Dendritic cell treated with granulocyte-macrophage colony-stimulating factor and Interleukin-4, amounts not matched to agents 40 ng/mL and 50 ng/mL, for 4 days (primary cell): ENCODE measurements at regions not wholly inside any gene's neighbourhood (a gene's known extent, or its start where the extent isn't known, plus 50 kb on each side); places are given as distances from the start of the nearest gene placed in this dataset.
"Not testable (repeated sequence)": the region's sequence is repeated elsewhere in the genome, so short reads cannot be mapped to it uniquely, and the experiment has no call there.

ENCODE experiments used
- H3K27ac Mint-ChIP-seq: one replicate; pipeline ENCODE4 v1.8.0; 2022; ENCODE audit warnings: mild to moderate bottlenecking, mixed read lengths
- H3K27me3 Mint-ChIP-seq: one replicate; pipeline ENCODE4 v1.8.0; 2022; ENCODE audit warnings: mild to moderate bottlenecking, mixed read lengths
- H3K36me3 Mint-ChIP-seq: one replicate; pipeline ENCODE4 v1.8.0; 2022; ENCODE audit warnings: low read depth, mixed read lengths
- H3K4me1 Mint-ChIP-seq: one replicate; pipeline ENCODE4 v1.8.0; 2022; ENCODE audit warnings: low read depth, mixed read lengths
- H3K4me3 Mint-ChIP-seq: one replicate; pipeline ENCODE4 v1.8.0; 2022; ENCODE audit warnings: mild to moderate bottlenecking, moderate library complexity, mixed read lengths
- H3K9me3 Mint-ChIP-seq: one replicate; pipeline ENCODE4 v1.8.0; 2022; ENCODE audit warnings: mixed read lengths
- intact Hi-C: fragments of 100-400 bp; cut with micrococcal nuclease; formaldehyde crosslinking; loops from one replicate; pipeline ENCODE4 v1.15.0; 2022

- Mint-ChIP-seq H3K4me3 (no peak overlapping the region), H3K36me3 (no peaks in the 10 kb centered on the region), H3K27ac (no peak overlapping the region), H3K27me3 (no peaks in the 10 kb centered on the region), H3K4me1 (no peaks in the 10 kb centered on the region), H3K9me3 (peaks cover 69% of the 10 kb centered on the region)
- intact Hi-C loops: no loop called here
Observed at GRCh38 chr7:121505540-121506182, 109.6 kb upstream of the FAM3C start.

- Mint-ChIP-seq H3K36me3 (no peaks in the 10 kb centered on the region), H3K4me3 (no peak overlapping the region), H3K9me3 (peaks cover 62% of the 10 kb centered on the region), H3K4me1 (no peaks in the 10 kb centered on the region), H3K27ac (no peak overlapping the region), H3K27me3 (no peaks in the 10 kb centered on the region)
- intact Hi-C loops: no loop called here
Observed at GRCh38 chr7:121505021-121505420, 108.9 kb upstream of the FAM3C start.

GRCh38 chr7:121504482-121504881 is 108.4 kb upstream of the FAM3C start:
- Mint-ChIP-seq H3K4me3 (no peak overlapping the region), H3K27me3 (no peaks in the 10 kb centered on the region), H3K36me3 (no peaks in the 10 kb centered on the region), H3K9me3 (peaks cover 57% of the 10 kb centered on the region), H3K27ac (no peak overlapping the region), H3K4me1 (no peaks in the 10 kb centered on the region)
- intact Hi-C loops: no loop called here

DNA sequence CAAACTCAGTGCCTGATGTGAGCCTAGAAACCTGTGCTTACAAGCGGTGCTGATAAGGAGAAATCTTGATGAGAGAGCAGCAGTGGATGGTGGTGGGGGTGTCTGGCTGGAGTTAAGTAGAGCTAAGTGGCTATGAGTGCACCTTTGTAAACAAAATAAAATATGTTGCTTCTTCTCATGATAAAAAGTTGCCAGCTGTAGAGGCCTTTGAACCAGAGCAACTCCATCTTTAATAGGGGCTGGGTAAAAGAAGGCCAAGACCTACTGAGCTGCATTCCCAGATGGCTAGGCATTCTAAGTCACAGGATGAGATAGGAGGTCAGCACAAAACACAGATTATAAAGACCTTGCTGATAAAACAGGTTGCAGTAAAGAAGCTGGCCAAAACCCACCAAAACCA is 107.6 kb upstream of the FAM3C start:
- H3K27me3 Mint-ChIP-seq: no peaks in the 10 kb centered on the region
- H3K4me1 Mint-ChIP-seq: no peaks in the 10 kb centered on the region
- H3K4me3 Mint-ChIP-seq: no peak overlapping the region
- H3K9me3 Mint-ChIP-seq: peaks cover 49% of the 10 kb centered on the region
- H3K27ac Mint-ChIP-seq: no peak overlapping the region
- intact Hi-C loops: no loop called here
- no peaks in the 10 kb centered on the region for H3K36me3 Mint-ChIP-seq

DNA sequence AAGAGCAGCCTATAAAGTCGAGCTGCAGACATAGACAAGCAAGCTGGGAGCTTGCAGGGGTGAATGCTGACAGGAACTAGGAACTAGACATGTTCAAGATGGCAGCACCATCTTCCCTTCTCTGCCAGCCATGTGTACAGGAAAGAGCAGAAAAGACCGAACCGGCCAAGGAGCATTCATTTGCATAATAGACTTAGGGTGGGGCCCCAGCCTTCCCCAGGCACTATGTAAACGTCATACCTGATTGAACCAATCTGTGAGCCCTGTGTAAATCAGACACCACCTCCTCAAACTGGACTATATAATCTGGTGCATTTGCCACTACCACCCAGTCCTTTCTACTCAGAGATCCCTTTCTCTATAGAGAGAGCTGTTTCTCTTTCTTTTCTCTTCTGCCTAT is 106.9 kb upstream of the FAM3C start:
- H3K36me3 Mint-ChIP-seq: no peaks in the 10 kb centered on the region
- no peaks in the 10 kb centered on the region for H3K4me1 Mint-ChIP-seq
- H3K4me3 Mint-ChIP-seq: no peak overlapping the region
- intact Hi-C loops: no loop called here
- H3K27me3 Mint-ChIP-seq: no peaks in the 10 kb centered on the region
- peaks cover 44% of the 10 kb centered on the region for H3K9me3 Mint-ChIP-seq
- no peak overlapping the region for H3K27ac Mint-ChIP-seq

DNA sequence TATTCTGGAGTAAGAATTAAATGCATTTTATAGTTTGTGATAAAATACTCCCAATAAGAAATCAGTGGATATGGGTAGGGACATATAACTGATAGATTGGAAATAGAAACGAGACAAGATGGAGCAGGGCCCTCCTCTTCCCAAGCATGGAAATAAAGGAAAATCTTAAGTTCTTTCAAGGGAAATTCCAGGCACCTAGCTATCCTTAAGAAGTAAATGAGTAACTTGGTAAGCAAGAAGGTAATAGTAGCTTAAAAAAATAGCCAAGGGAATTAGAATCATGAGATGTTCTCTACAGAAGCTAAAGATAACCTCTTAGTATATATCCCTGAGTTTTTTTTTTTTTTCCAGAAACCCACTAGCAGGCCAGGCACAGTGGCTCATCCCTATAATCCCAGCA is 105.5 kb upstream of the FAM3C start:
- Mint-ChIP-seq H3K9me3 (peaks cover 41% of the 10 kb centered on the region), H3K36me3 (no peaks in the 10 kb centered on the region), H3K27me3 (no peaks in the 10 kb centered on the region), H3K27ac (no peak overlapping the region), H3K4me1 (no peaks in the 10 kb centered on the region), H3K4me3 (no peak overlapping the region)
- intact Hi-C loops: no loop called here

DNA sequence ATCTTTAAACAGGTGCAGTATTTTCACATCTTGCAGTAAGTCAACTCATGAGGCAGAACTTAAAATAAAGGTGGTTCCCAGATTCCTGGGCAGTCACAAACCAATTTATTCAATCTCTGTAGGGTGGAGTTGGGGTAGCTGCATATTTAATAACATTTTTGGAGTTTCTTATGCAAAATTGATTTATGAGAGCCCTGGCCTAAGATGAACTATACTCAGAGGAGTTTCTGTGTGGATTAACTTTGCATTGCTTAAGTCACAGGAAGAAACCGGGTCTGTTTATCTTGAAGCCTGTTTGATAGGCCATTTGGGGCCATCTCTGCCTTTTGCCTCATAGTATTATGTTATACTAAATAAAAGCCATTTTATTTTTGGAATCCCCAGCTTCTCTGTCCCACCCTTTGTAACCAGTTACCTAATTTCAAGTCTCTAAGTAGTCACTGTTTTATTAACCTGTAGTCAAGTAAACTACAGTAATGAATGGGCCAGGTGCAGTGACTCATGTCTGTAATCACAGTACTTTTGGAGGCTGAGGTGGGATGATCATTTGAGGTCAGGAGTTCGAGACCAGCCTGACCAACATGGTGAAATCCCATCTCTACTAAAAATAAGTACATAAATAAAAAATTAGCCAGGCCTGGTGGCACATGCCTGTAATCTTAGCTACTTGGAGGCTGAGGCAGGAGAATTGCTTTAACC is 104.4 kb upstream of the FAM3C start:
- H3K4me1 Mint-ChIP-seq: no peaks in the 10 kb centered on the region
- intact Hi-C loops: no loop called here
- H3K36me3 Mint-ChIP-seq: no peaks in the 10 kb centered on the region
- H3K27ac Mint-ChIP-seq: no peak overlapping the region
- H3K27me3 Mint-ChIP-seq: no peaks in the 10 kb centered on the region
- peaks cover 31% of the 10 kb centered on the region for H3K9me3 Mint-ChIP-seq
- H3K4me3 Mint-ChIP-seq: no peak overlapping the region

DNA sequence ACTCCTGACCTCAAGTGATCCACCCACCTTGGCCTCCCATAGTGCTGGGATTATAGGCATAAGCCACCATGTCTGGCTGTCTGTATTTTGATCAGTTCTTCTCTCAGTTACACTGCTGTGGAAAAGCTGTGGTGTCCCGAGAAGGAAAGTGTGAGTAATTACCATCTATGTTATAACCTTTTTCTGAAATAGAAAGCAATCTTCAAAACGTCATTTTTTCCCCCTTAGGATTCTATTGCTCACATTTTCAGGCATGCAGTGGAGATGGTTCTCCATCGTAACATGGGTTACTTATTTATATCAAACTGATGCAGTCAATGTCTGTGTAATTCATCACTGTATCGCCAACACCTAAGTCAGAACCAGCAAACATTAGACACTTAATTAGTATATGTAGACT is 103.5 kb upstream of the FAM3C start:
- H3K4me1 Mint-ChIP-seq: no peaks in the 10 kb centered on the region
- H3K27me3 Mint-ChIP-seq: no peaks in the 10 kb centered on the region
- peaks cover 22% of the 10 kb centered on the region for H3K9me3 Mint-ChIP-seq
- intact Hi-C loops: no loop called here
- no peaks in the 10 kb centered on the region for H3K36me3 Mint-ChIP-seq
- no peak overlapping the region for H3K4me3 Mint-ChIP-seq
- no peak overlapping the region for H3K27ac Mint-ChIP-seq

DNA sequence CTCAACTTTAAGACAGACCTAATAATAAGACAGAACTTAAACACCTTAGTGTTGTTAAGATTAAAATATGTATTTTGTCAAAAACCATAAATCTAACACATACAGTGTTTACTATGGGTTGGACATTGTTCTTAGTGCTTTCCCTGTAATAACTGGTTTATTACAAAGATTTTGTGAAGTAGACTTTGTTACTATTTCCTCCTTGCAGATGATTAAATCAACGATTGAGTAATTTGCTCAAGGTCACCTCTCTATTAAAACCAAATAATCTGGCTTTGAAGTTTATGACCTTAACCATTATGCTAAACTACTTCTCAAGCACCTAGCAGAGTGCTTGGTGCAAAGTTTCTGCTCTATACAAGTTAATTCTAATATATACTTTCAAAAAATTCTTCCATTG is 102.7 kb upstream of the FAM3C start:
- no peaks in the 10 kb centered on the region for H3K36me3 Mint-ChIP-seq

DNA sequence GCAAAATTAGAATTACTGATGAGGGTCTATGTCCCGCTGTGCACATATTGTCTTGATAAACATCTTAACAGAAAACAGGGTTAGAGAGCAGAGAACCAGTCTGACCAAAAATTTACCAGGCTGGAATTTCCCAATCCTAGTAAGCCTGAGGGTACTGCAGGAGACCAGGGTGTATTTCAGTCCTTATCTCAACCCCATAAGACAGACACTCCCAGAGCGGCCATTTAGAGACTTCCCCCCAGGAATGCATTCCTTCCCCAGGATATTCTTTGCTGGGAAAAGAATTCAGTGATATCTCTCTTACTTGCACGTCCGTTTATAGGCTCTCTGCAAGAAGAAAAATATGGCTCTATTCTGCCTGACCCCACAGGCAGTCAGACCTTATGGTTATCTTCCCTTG is 101.4 kb upstream of the FAM3C start:
- H3K36me3 Mint-ChIP-seq, H3K4me3 Mint-ChIP-seq, H3K4me1 Mint-ChIP-seq, H3K27me3 Mint-ChIP-seq, intact Hi-C loops, H3K27ac Mint-ChIP-seq: not testable (repeated sequence)
- peaks cover 10% of the 10 kb centered on the region for H3K9me3 Mint-ChIP-seq

More for the DNA sequence above, 102.7 kb upstream of the FAM3C start:
- Mint-ChIP-seq H3K27ac (no peak overlapping the region), H3K9me3 (peaks cover 14% of the 10 kb centered on the region), H3K27me3 (no peaks in the 10 kb centered on the region), H3K4me3 (no peak overlapping the region), H3K4me1 (no peaks in the 10 kb centered on the region)
- intact Hi-C loops: no loop called here

DNA sequence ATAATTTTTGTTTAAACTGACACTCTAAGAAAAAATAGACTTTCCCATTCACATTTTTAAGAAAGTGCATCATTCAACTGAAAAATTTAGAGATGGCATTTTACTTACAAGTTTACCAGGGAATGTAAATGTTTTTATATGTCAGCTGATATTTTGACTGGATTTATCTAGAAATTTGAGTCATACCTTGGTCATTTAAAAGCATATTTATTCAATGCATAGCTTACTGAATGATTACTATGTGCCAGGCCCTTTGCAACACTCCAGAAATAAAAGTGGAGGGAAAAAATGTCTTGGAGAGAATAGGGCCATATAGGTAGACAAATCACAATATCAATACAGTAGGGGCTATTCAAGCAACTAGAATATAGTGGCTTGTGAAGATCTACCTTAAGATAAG is 98.4 kb upstream of the FAM3C start:
- intact Hi-C loops: no loop called here
- H3K27me3 Mint-ChIP-seq: no peaks in the 10 kb centered on the region
- no peak overlapping the region for H3K27ac Mint-ChIP-seq
- no peaks in the 10 kb centered on the region for H3K36me3 Mint-ChIP-seq
- peaks cover 10% of the 10 kb centered on the region for H3K9me3 Mint-ChIP-seq
- no peaks in the 10 kb centered on the region for H3K4me1 Mint-ChIP-seq
- no peak overlapping the region for H3K4me3 Mint-ChIP-seq

DNA sequence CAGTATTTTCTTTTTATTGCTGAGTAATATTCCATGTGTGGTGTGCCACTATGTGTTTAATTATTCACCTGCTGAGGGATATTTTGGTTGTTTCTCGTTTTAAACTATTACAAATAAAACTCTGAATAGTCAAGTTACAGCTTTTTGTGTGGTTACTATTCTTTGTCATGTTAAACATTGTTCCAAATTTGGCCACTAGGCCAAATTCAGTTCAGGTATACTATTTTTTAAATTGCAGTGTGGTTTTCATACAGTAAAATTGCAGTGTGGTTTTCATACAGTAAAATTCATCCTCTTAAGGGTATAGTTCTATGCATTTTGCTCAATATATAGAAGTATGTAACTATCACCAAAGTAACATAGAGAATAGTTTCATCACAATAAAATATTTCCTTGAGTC is 97.4 kb upstream of the FAM3C start:
- intact Hi-C loops: no loop called here
- no peaks in the 10 kb centered on the region for H3K27me3 Mint-ChIP-seq
- peaks cover 10% of the 10 kb centered on the region for H3K9me3 Mint-ChIP-seq
- H3K27ac Mint-ChIP-seq: no peak overlapping the region
- H3K4me1 Mint-ChIP-seq: no peaks in the 10 kb centered on the region
- no peaks in the 10 kb centered on the region for H3K36me3 Mint-ChIP-seq
- no peak overlapping the region for H3K4me3 Mint-ChIP-seq

GRCh38 chr7:121490309-121490708 is 94.2 kb upstream of the FAM3C start:
- no peaks in the 10 kb centered on the region for H3K9me3 Mint-ChIP-seq
- no peak overlapping the region for H3K4me3 Mint-ChIP-seq
- no peaks in the 10 kb centered on the region for H3K36me3 Mint-ChIP-seq
- H3K27ac Mint-ChIP-seq: no peak overlapping the region
- intact Hi-C loops: no loop called here
- no peaks in the 10 kb centered on the region for H3K27me3 Mint-ChIP-seq
- H3K4me1 Mint-ChIP-seq: no peaks in the 10 kb centered on the region

- Mint-ChIP-seq H3K4me3 (no peak overlapping the region), H3K27me3 (no peaks in the 10 kb centered on the region), H3K36me3 (no peaks in the 10 kb centered on the region), H3K9me3 (no peaks in the 10 kb centered on the region), H3K27ac (no peak overlapping the region), H3K4me1 (no peaks in the 10 kb centered on the region)
- intact Hi-C loops: no loop called here
Observed at GRCh38 chr7:121489440-121489839, 93.3 kb upstream of the FAM3C start.

GRCh38 chr7:121488111-121488650 is 92.1 kb upstream of the FAM3C start:
- Mint-ChIP-seq H3K27ac (no peak overlapping the region), H3K36me3 (no peaks in the 10 kb centered on the region), H3K4me3 (no peak overlapping the region), H3K9me3 (no peaks in the 10 kb centered on the region), H3K4me1 (no peaks in the 10 kb centered on the region), H3K27me3 (no peaks in the 10 kb centered on the region)
- intact Hi-C loops: no loop called here
